ENCODE measurements at regions not wholly inside any gene's neighbourhood (a gene's known extent, or its start where the extent isn't known, plus 50 kb on each side); places are given as distances from the start of the nearest gene placed in this dataset.

GRCh38 chr16:63830061-63830460 is 1291.8 kb downstream of the CDH11 start:
- Histone ChIP-seq H2BK120ac (ENCODE audit: low read depth, low read length, poor library complexity, severe bottlenecking) (no peak overlapping the region), H3K23ac (ENCODE audit: insufficient read length, low read depth, low read length) (no peak overlapping the region), H4K8ac (replicated peaks; ENCODE audit: insufficient read length, low read depth, low read length) (no peak overlapping the region), H3K14ac (ENCODE audit: insufficient read depth, low read length) (no peak overlapping the region), H4K20me1 (ENCODE audit: control insufficient read depth, insufficient read depth, insufficient read length) (no peaks in the 10 kb centered on the region), H2BK20ac (ENCODE audit: low read depth, low read length, poor library complexity, severe bottlenecking) (no peak overlapping the region), H2AK5ac (ENCODE audit: insufficient read length, low read length) (no peak overlapping the region), H2BK5ac (ENCODE audit: insufficient read length, low read length) (no peak overlapping the region), H3K9me3 (ENCODE audit: control insufficient read depth, low read depth, low read length) (no peaks in the 10 kb centered on the region), H3K27me3 (ENCODE audit: insufficient read depth, low read length) (no peaks in the 10 kb centered on the region), H2AFZ (ENCODE audit: low read length) (no peak overlapping the region), H3K4me2 (ENCODE audit: insufficient read depth, insufficient read length, low read length) (no peak overlapping the region), H3K23me2 (ENCODE audit: insufficient read length, low read depth, low read length, poor library complexity, severe bottlenecking) (no peaks in the 10 kb centered on the region), H3K9ac (ENCODE audit: extremely low read depth, insufficient read length, low read length) (no peak overlapping the region), H4K91ac (ENCODE audit: insufficient read length, low read depth, low read length) (no peak overlapping the region), H3K27ac (ENCODE audit: insufficient read length, low read depth, low read length) (no peak overlapping the region), H3K79me2 (ENCODE audit: insufficient read depth, low read length) (no peaks in the 10 kb centered on the region), H3K79me1 (ENCODE audit: insufficient read depth, low read depth, low read length, poor library complexity, severe bottlenecking) (no peaks in the 10 kb centered on the region), H3T11ph (ENCODE audit: low read length) (no peak overlapping the region), H3K18ac (ENCODE audit: insufficient read length, low read depth, low read length) (no peak overlapping the region), H3K4me1 (ENCODE audit: insufficient read depth, low read length) (no peaks in the 10 kb centered on the region), H4K5ac (ENCODE audit: insufficient read length, low read depth, low read length) (no peak overlapping the region), H2BK15ac (ENCODE audit: low read depth, low read length) (no peak overlapping the region), H2BK12ac (ENCODE audit: insufficient read length, low read depth, low read length) (no peak overlapping the region), H3K4ac (ENCODE audit: low read depth, low read length) (no peak overlapping the region), H3K56ac (ENCODE audit: insufficient read length, low read depth, low read length) (no peak overlapping the region)
- peaks cover 2% of the 10 kb centered on the region in 2 experiments; a peak in 3 of 4 replicates for H3K4me1 Mint-ChIP-seq
- peaks cover 0 to 4% (median 0%) of the 10 kb centered on the region in 3 experiments; a peak in 3 of 7 replicates for H3K36me3 Mint-ChIP-seq (ENCODE audit: insufficient read depth in 1 of 3, low read depth in 3 of 3)
- WGBS (ENCODE audit: extremely low coverage, insufficient read length, low lambda C conversion rate) = no CpG with 5 or more reads among the region's 3 CpGs
- H3K4me3 Mint-ChIP-seq = no peak overlapping the region
- no peak for TF ChIP-seq CTCF (conservative IDR thresholded peaks at IDR 0.05)
- H3K9me3 Mint-ChIP-seq = peaks cover 0 to 16% of the 10 kb centered on the region in 2 experiments; a peak in 4 of 5 replicates
- no peak overlapping the region for H3K27ac Mint-ChIP-seq
- no peaks in the 10 kb centered on the region; the same call in 1 of the 2 replicates for H3K27me3 Mint-ChIP-seq (ENCODE audit: low read depth)
- no peak for DNase-seq

Data from H9 (cell line).